ENCODE measurements at regions not wholly inside any gene's neighbourhood (a gene's known extent, or its start where the extent isn't known, plus 50 kb on each side); places are given as distances from the start of the nearest gene placed in this dataset.
"Not testable (repeated sequence)": the region's sequence is repeated elsewhere in the genome, so short reads cannot be mapped to it uniquely, and the experiment has no call there.

DNA sequence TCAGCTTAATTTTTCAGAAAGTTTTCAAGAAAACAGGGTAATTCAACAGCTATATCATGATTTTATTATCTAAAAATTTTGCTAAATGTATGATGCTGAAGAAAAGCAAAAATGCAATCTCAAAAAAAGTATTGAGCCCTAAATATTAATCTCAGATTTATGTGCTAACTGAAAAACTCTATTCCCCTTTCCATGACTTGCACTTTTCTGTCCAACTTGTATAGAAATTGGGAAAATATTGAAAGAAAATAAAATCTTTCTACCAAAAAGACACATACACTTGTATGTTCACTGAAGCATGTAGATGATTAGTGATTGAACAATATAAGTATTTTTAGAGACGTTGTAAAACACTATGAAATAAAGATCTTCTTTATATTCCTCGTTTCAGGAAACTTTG lies 368.0 kb upstream of the ATXN7L3B start:
- H3K4me3 ChIP-seq, result no peak overlapping the region
- intact Hi-C loops (cut with DNase I; ENCODE audit: low total_unique reads), result no loop called here
- no peak overlapping the region for H3K27ac ChIP-seq
- no peaks in the 10 kb centered on the region for H3K27me3 ChIP-seq
- no peaks in the 10 kb centered on the region for H3K9me3 ChIP-seq
- H3K36me3 ChIP-seq, result no peaks in the 10 kb centered on the region
- no peaks in the 10 kb centered on the region for H3K4me1 ChIP-seq
- TF ChIP-seq POLR2AphosphoS5 (IDR thresholded peaks at IDR 0.05), result no peak
- DNase-seq (ENCODE audit: low spot score in 2 of 2), result no peak

DNA sequence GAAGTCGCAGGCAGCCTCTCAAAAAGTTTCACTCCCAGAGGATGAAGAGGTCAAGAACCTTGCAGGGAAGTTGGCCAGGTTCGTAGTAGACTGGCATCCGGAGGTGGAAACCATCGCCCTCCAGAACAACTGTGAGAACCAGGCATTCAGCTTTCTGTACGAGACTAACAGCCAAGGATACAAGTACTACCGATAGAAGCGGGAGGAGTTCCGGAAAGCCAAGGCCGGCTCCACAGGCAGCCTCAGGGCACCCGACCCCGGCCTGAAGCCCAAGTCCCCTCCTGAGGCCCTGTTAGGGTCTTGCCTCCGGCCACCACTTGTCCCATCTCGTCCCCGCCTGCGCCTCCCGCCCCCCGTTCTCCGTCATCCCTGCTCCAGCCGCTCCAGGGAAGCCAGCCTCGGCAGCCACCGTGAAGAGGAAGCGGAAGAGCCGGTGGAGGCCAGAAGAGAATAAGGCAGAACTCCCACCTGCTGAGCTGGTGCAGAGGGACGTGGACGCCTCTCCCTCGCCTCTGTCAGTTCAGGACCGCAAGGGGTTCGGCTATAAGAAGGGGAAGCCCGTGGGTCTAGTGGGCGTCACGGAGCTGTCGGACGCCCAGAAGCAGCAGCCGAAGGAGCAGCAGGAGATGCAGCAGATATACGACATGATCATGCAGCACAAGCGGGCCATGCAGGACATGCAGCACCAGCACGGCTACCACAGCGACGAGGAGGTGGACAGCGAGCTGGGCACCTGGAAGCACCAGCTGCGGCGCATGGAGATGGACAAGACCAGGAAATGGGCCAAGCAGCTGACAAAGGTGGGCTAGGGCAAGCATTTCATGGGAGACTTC lies 366.8 kb upstream of the ATXN7L3B start:
- no peak overlapping the region for H3K4me3 ChIP-seq
- no peaks in the 10 kb centered on the region for H3K27me3 ChIP-seq
- no peak for DNase-seq (ENCODE audit: low spot score in 2 of 2)
- no peaks in the 10 kb centered on the region for H3K4me1 ChIP-seq
- intact Hi-C loops (cut with DNase I; ENCODE audit: low total_unique reads), result no loop called here
- no peak overlapping the region for H3K27ac ChIP-seq
- TF ChIP-seq POLR2AphosphoS5 (IDR thresholded peaks at IDR 0.05) (no peak), POLR2A (IDR thresholded peaks at IDR 0.05) (no peak)
- TF ChIP-seq, protein P1, sequence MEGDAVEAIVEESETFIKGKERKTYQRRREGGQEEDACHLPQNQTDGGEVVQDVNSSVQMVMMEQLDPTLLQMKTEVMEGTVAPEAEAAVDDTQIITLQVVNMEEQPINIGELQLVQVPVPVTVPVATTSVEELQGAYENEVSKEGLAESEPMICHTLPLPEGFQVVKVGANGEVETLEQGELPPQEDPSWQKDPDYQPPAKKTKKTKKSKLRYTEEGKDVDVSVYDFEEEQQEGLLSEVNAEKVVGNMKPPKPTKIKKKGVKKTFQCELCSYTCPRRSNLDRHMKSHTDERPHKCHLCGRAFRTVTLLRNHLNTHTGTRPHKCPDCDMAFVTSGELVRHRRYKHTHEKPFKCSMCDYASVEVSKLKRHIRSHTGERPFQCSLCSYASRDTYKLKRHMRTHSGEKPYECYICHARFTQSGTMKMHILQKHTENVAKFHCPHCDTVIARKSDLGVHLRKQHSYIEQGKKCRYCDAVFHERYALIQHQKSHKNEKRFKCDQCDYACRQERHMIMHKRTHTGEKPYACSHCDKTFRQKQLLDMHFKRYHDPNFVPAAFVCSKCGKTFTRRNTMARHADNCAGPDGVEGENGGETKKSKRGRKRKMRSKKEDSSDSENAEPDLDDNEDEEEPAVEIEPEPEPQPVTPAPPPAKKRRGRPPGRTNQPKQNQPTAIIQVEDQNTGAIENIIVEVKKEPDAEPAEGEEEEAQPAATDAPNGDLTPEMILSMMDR (IDR thresholded peaks at IDR 0.05), result no peak
- no peaks in the 10 kb centered on the region for H3K36me3 ChIP-seq
- peaks cover 0 to 6% of the 10 kb centered on the region in 2 donors for H3K9me3 ChIP-seq

DNA sequence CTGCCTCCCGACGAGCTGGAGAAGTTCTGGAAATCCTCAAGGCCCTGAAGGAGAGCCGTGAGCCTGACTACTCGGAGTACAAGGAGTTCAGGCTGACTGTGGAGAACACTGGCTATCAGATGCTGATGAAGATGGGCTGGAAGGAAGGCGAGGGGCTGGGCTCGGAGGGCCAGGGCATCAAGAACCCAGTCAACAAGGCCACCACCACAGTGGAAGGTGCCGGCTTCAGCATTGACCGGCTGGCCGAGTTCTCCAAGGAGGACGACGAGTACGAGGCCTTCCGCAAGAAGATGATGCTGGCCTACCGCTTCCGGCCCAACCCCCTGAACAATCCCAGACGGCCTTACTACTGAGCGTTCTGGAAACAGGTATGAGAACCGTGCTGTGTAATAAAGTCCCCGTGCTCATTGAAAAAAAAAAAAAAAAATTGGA lies 366.1 kb upstream of the ATXN7L3B start:
- Histone ChIP-seq H3K27ac (no peak overlapping the region), H3K36me3 (no peaks in the 10 kb centered on the region), H3K4me3 (no peak overlapping the region), H3K4me1 (no peaks in the 10 kb centered on the region), H3K27me3 (no peaks in the 10 kb centered on the region), H3K9me3 (peaks cover 0 to 6% of the 10 kb centered on the region in 2 donors)
- TF ChIP-seq POLR2AphosphoS5 (IDR thresholded peaks at IDR 0.05) (no peak), POLR2A (IDR thresholded peaks at IDR 0.05) (no peak)
- TF ChIP-seq, protein P1 (IDR thresholded peaks at IDR 0.05), result no peak
- DNase-seq (ENCODE audit: low spot score in 2 of 2), result no peak
- intact Hi-C loops (cut with DNase I; ENCODE audit: low total_unique reads), result no loop called here

DNA sequence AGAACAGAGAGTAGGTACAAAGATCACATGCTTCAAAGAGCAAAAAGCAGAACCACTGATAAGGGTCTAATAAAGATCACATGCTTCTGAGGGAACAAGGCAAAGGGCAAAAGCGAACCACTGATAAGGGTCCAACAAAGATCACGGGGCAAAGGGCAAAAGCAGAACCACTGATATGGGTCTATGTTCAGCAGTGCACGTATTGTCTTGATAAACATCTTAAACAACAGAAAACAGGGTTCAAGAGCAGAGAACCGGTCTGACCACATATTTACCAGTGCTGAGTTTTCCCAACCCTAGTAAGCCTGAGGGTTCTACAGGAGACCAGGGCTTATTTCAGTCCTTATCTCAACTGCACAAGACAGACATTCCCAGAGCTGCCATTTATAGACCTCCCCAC lies 362.7 kb upstream of the ATXN7L3B start:
- intact Hi-C loops (cut with DNase I; ENCODE audit: low total_unique reads); H3K27me3 ChIP-seq; H3K36me3 ChIP-seq; DNase-seq (ENCODE audit: low spot score in 2 of 2); H3K4me1 ChIP-seq; H3K9me3 ChIP-seq; H3K4me3 ChIP-seq; H3K27ac ChIP-seq: not testable (repeated sequence)

DNA sequence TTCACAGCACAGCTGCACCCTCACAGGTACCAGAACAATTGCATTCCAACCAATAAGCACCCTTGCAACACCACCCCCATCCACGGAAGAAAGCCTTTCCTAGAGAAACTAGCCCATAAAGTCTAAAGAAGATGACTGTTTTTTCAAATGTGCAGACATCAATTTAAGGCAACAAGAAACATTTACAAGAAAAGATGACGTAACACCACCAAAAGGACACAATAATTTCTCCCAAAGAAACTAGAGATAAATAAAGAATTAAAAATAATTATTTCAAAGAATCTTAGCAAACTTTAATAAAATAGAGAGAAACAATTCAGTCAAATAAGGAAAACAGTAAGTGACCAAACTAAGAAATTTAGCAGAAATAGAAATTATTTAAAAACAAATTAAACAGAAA lies 352.3 kb upstream of the ATXN7L3B start:
- Histone ChIP-seq H3K4me3 (no peak overlapping the region), H3K27ac (no peak overlapping the region), H3K27me3 (no peaks in the 10 kb centered on the region), H3K36me3 (no peaks in the 10 kb centered on the region), H3K9me3 (no peaks in the 10 kb centered on the region), H3K4me1 (no peaks in the 10 kb centered on the region)
- no peak for DNase-seq (ENCODE audit: low spot score in 2 of 2)
- TF ChIP-seq, protein P1 (IDR thresholded peaks at IDR 0.05), result no peak
- TF ChIP-seq POLR2A (IDR thresholded peaks at IDR 0.05), result no peak
- intact Hi-C loops (cut with DNase I; ENCODE audit: low total_unique reads), result no loop called here

DNA sequence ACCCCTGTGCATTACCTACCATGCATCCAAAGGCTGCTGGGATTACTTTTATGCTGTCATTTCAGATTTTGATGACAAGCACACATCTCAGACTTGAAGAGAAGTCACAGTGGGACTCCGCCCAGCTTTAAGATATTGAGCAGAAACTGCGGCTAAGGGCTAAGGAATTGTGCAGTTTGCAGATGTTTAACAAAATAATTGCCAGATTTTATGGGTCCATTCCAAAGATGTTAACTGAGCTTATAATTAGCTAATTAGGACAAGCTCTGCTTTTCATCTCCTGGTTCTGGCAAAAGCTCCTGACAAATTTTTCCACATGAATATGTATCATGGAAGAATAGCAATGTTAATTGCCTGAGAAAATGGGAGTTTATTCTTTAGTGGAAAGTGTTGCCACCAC lies 344.4 kb upstream of the ATXN7L3B start:
- no peaks in the 10 kb centered on the region for H3K4me1 ChIP-seq
- intact Hi-C loops (cut with DNase I; ENCODE audit: low total_unique reads), result no loop called here
- DNase-seq (ENCODE audit: low spot score in 2 of 2), result no peak
- no peak overlapping the region for H3K27ac ChIP-seq
- H3K36me3 ChIP-seq, result no peaks in the 10 kb centered on the region
- H3K9me3 ChIP-seq, result no peaks in the 10 kb centered on the region
- no peaks in the 10 kb centered on the region for H3K27me3 ChIP-seq
- TF ChIP-seq, protein P1 (IDR thresholded peaks at IDR 0.05), result no peak
- no peak for TF ChIP-seq POLR2A (IDR thresholded peaks at IDR 0.05)
- no peak for TF ChIP-seq POLR2AphosphoS5 (IDR thresholded peaks at IDR 0.05)
- H3K4me3 ChIP-seq, result no peak overlapping the region

Measured in breast epithelium (tissue), 4 donors.